HEK293 (cell line): ENCODE measurements at regions not wholly inside any gene's neighbourhood (a gene's known extent, or its start where the extent isn't known, plus 50 kb on each side); places are given as distances from the start of the nearest gene placed in this dataset.

Experiments
- GFI1B ChIP-seq: fragments of 450-650 bp; formaldehyde crosslinking; IDR thresholded peaks from 2 replicates; pipeline ENCODE4 v1.5.1; 2016; ENCODE audit warnings: missing biosample characterization, missing genetic modification characterization
- GLI2 ChIP-seq: fragments of 450-650 bp; formaldehyde crosslinking; IDR thresholded peaks from 2 replicates; pipeline ENCODE4; 2017; ENCODE audit warnings: missing biosample characterization, missing genetic modification characterization, low read depth, borderline replicate concordance
- HOXD13 ChIP-seq: sonication (generic); formaldehyde crosslinking; IDR thresholded peaks from 2 replicates; pipeline ENCODE4 v1.8.0; 2022; ENCODE audit warnings: missing genetic modification reagents, borderline replicate concordance
- KLF8 ChIP-seq: fragments of 450-650 bp; formaldehyde crosslinking; IDR thresholded peaks from 2 replicates; pipeline ENCODE4 v1.5.1; 2016; ENCODE audit warnings: missing biosample characterization, missing genetic modification characterization
- YY2 ChIP-seq: fragments of 450-650 bp; formaldehyde crosslinking; IDR thresholded peaks from 2 replicates; pipeline ENCODE4 v1.5.1; 2016; ENCODE audit warnings: missing biosample characterization, missing genetic modification characterization
- ZBTB1 ChIP-seq: fragments of 450-650 bp; formaldehyde crosslinking; IDR thresholded peaks from 2 replicates; pipeline ENCODE4 v1.5.1; 2016; ENCODE audit warnings: missing biosample characterization, missing genetic modification characterization
- ZNF132 ChIP-seq: fragments of 450-650 bp; formaldehyde crosslinking; IDR thresholded peaks from 2 replicates; pipeline ENCODE4 v1.5.1; 2017; ENCODE audit warnings: missing biosample characterization, missing genetic modification characterization, borderline replicate concordance
- ZNF169 ChIP-seq: fragments of 450-650 bp; formaldehyde crosslinking; IDR thresholded peaks from 2 replicates; pipeline ENCODE4 v1.5.1; 2016; ENCODE audit warnings: missing biosample characterization, missing genetic modification characterization
- ZNF175 ChIP-seq: fragments of 450-650 bp; formaldehyde crosslinking; IDR thresholded peaks from 2 replicates; pipeline ENCODE4 v1.5.1; 2016; ENCODE audit warnings: missing biosample characterization, missing genetic modification characterization
- ZNF223 ChIP-seq: fragments of 450-650 bp; formaldehyde crosslinking; IDR thresholded peaks from 2 replicates; pipeline ENCODE4 v1.5.1; 2016; ENCODE audit warnings: missing biosample characterization, missing genetic modification characterization
- ZNF24 ChIP-seq: fragments of 450-650 bp; formaldehyde crosslinking; IDR thresholded peaks from 2 replicates; pipeline ENCODE4 v1.5.1; 2016; ENCODE audit warnings: missing biosample characterization, missing genetic modification characterization
- ZNF248 ChIP-seq: fragments of 450-650 bp; formaldehyde crosslinking; IDR thresholded peaks from 2 replicates; pipeline ENCODE4 v1.5.1; 2017; ENCODE audit warnings: missing biosample characterization, missing genetic modification characterization
- ZNF426 ChIP-seq: fragments of 450-650 bp; formaldehyde crosslinking; IDR thresholded peaks from 2 replicates; pipeline ENCODE4 v1.5.1; 2017; ENCODE audit warnings: missing biosample characterization, missing genetic modification characterization, mild to moderate bottlenecking, inconsistent platforms, moderate library complexity
- ZNF501 ChIP-seq: fragments of 450-650 bp; formaldehyde crosslinking; IDR thresholded peaks from 2 replicates; pipeline ENCODE4 v1.5.1; 2016; ENCODE audit warnings: missing biosample characterization, missing genetic modification characterization
- ZNF521 ChIP-seq: fragments of 450-650 bp; formaldehyde crosslinking; IDR thresholded peaks from 2 replicates; pipeline ENCODE4 v1.5.1; 2017; ENCODE audit warnings: missing biosample characterization, mild to moderate bottlenecking, missing genetic modification characterization
- ZNF560 ChIP-seq: fragments of 450-650 bp; formaldehyde crosslinking; IDR thresholded peaks from 2 replicates; pipeline ENCODE4 v1.5.1; 2017; ENCODE audit warnings: missing biosample characterization, missing genetic modification characterization, borderline replicate concordance
- ZNF585B ChIP-seq: fragments of 450-650 bp; formaldehyde crosslinking; IDR thresholded peaks from 2 replicates; pipeline ENCODE4 v1.5.1; 2016; ENCODE audit warnings: missing biosample characterization, missing genetic modification characterization
- ZSCAN23 ChIP-seq: fragments of 450-650 bp; formaldehyde crosslinking; IDR thresholded peaks from 2 replicates; pipeline ENCODE4 v1.5.1; 2016; ENCODE audit warnings: missing biosample characterization, missing genetic modification characterization
- TF ChIP-seq, protein P1 (sequence below): fragments of 450-650 bp; formaldehyde crosslinking; IDR thresholded peaks from 2 replicates; pipeline ENCODE4 v1.5.1; 2016; ENCODE audit warnings: missing biosample characterization, missing genetic modification characterization
- TF ChIP-seq, protein P2 (sequence below): fragments of 450-650 bp; formaldehyde crosslinking; optimal IDR thresholded peaks from 2 replicates; pipeline ENCODE3; 2016; ENCODE audit warnings: missing biosample characterization, mild to moderate bottlenecking, missing genetic modification characterization
- TF ChIP-seq, protein P3 (sequence below): fragments of 450-650 bp; formaldehyde crosslinking; IDR thresholded peaks from 2 replicates; pipeline ENCODE4 v1.5.1; 2016; ENCODE audit warnings: missing biosample characterization, missing genetic modification characterization
- TF ChIP-seq, protein P4 (sequence below): sonication (generic); formaldehyde crosslinking; IDR thresholded peaks from 2 replicates; pipeline ENCODE4 v1.8.1; 2022; ENCODE audit warnings: mild to moderate bottlenecking, moderate library complexity, missing genetic modification reagents
- TF ChIP-seq, protein P5 (sequence below): fragments of 450-650 bp; formaldehyde crosslinking; IDR thresholded peaks from 2 replicates; pipeline ENCODE4 v1.5.1; 2016; ENCODE audit warnings: missing biosample characterization, missing genetic modification characterization
- TF ChIP-seq, protein P6 (sequence below): fragments of 450-650 bp; formaldehyde crosslinking; IDR thresholded peaks from 2 replicates; pipeline ENCODE4 v1.5.1; 2016; ENCODE audit warnings: missing biosample characterization, missing genetic modification characterization, borderline replicate concordance
- TF ChIP-seq, protein P7 (sequence below): fragments of 450-650 bp; formaldehyde crosslinking; IDR thresholded peaks from 2 replicates; pipeline ENCODE4 v1.5.1; 2017; ENCODE audit warnings: missing biosample characterization, missing genetic modification characterization

DNA sequence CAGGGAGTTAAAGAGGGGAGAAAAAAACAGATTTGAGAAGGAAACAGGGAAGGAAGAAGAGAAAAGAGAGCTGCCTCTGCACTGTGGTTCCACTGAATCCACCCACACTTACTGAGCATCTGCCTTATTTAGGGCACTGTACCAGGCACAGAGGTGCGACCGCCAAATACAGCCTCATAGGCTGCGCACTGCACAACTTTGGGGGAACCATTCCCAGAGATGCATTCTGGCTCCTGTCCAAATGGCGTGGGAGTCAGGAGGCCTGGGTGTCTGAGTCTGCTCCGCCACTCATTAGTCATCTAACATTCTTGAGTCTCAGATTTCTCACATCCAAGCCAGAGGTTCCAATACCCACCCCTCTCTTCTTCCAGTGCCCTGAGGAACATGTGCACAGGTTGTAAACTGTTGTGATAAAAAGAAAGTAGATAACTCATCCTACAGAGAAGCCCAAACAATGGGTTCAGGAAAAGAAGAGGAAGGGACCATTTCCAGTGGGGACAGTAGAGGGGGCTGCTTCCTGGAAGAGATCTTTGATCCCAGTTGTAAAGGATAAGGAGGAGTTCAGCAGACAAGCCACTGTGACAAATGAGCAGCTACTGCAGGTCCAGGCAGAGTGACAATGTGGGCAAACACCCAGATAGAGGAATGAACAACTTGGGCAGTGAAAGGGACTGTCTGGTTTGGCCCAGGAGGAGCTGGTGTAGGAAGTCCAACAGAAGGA is 254.6 kb downstream of the UACA start (continued):
- TF ChIP-seq ZNF560: no peak
- TF ChIP-seq GFI1B (tag by site-specific recombination): peak; percentile 27; the same call in 1 of the 2 replicates
- TF ChIP-seq, protein P1, sequence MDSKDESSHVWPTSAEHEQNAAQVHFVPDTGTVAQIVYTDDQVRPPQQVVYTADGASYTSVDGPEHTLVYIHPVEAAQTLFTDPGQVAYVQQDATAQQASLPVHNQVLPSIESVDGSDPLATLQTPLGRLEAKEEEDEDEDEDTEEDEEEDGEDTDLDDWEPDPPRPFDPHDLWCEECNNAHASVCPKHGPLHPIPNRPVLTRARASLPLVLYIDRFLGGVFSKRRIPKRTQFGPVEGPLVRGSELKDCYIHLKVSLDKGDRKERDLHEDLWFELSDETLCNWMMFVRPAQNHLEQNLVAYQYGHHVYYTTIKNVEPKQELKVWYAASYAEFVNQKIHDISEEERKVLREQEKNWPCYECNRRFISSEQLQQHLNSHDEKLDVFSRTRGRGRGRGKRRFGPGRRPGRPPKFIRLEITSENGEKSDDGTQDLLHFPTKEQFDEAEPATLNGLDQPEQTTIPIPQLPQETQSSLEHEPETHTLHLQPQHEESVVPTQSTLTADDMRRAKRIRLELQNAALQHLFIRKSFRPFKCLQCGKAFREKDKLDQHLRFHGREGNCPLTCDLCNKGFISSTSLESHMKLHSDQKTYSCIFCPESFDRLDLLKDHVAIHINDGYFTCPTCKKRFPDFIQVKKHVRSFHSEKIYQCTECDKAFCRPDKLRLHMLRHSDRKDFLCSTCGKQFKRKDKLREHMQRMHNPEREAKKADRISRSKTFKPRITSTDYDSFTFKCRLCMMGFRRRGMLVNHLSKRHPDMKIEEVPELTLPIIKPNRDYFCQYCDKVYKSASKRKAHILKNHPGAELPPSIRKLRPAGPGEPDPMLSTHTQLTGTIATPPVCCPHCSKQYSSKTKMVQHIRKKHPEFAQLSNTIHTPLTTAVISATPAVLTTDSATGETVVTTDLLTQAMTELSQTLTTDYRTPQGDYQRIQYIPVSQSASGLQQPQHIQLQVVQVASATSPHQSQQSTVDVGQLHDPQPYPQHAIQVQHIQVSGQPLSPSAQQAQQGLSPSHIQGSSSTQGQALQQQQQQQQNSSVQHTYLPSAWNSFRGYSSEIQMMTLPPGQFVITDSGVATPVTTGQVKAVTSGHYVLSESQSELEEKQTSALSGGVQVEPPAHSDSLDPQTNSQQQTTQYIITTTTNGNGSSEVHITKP (tag by site-specific recombination): peak; percentile 86
- TF ChIP-seq ZNF169 (tag by site-specific recombination): no peak
- TF ChIP-seq, protein P2, sequence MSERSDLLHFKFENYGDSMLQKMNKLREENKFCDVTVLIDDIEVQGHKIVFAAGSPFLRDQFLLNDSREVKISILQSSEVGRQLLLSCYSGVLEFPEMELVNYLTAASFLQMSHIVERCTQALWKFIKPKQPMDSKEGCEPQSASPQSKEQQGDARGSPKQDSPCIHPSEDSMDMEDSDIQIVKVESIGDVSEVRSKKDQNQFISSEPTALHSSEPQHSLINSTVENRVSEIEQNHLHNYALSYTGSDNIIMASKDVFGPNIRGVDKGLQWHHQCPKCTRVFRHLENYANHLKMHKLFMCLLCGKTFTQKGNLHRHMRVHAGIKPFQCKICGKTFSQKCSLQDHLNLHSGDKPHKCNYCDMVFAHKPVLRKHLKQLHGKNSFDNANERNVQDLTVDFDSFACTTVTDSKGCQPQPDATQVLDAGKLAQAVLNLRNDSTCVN: peak; percentile 2
- no peak for TF ChIP-seq ZNF223 (tag by site-specific recombination)
- TF ChIP-seq GLI2 (tag by site-specific recombination): no peak
- TF ChIP-seq ZBTB1 (tag by site-specific recombination): no peak
- TF ChIP-seq ZNF426 (tag by site-specific recombination): no peak
- TF ChIP-seq, protein P3, sequence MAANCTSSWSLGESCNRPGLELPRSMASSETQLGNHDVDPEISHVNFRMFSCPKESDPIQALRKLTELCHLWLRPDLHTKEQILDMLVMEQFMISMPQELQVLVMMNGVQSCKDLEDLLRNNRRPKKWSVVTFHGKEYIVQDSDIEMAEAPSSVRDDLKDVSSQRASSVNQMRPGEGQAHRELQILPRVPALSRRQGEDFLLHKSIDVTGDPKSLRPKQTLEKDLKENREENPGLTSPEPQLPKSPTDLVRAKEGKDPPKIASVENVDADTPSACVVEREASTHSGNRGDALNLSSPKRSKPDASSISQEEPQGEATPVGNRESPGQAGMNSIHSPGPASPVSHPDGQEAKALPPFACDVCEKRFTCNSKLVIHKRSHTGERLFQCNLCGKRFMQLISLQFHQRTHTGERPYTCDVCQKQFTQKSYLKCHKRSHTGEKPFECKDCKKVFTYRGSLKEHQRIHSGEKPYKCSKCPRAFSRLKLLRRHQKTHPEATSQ (tag by site-specific recombination): 0 out of 2 replicates have a peak, but pooled peaks have one; percentile 64
- TF ChIP-seq ZNF501: peak; percentile 82
- peak; percentile 85 for TF ChIP-seq ZNF24
- no peak for TF ChIP-seq ZNF132 (tag by site-specific recombination)
- TF ChIP-seq, protein P4, sequence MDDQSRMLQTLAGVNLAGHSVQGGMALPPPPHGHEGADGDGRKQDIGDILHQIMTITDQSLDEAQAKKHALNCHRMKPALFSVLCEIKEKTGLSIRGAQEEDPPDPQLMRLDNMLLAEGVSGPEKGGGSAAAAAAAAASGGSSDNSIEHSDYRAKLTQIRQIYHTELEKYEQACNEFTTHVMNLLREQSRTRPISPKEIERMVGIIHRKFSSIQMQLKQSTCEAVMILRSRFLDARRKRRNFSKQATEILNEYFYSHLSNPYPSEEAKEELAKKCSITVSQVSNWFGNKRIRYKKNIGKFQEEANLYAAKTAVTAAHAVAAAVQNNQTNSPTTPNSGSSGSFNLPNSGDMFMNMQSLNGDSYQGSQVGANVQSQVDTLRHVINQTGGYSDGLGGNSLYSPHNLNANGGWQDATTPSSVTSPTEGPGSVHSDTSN (CRISPR knock-in tag): peak; percentile 65; the same call in 1 of the 2 replicates
- TF ChIP-seq, protein P5, sequence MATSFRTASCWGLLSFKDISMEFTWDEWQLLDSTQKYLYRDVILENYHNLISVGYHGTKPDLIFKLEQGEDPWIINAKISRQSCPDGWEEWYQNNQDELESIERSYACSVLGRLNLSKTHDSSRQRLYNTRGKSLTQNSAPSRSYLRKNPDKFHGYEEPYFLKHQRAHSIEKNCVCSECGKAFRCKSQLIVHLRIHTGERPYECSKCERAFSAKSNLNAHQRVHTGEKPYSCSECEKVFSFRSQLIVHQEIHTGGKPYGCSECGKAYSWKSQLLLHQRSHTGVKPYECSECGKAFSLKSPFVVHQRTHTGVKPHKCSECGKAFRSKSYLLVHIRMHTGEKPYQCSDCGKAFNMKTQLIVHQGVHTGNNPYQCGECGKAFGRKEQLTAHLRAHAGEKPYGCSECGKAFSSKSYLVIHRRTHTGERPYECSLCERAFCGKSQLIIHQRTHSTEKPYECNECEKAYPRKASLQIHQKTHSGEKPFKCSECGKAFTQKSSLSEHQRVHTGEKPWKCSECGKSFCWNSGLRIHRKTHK (tag by site-specific recombination): no peak
- TF ChIP-seq ZSCAN23: peak; percentile 61; the same call in 1 of the 2 replicates
- TF ChIP-seq, protein P6, sequence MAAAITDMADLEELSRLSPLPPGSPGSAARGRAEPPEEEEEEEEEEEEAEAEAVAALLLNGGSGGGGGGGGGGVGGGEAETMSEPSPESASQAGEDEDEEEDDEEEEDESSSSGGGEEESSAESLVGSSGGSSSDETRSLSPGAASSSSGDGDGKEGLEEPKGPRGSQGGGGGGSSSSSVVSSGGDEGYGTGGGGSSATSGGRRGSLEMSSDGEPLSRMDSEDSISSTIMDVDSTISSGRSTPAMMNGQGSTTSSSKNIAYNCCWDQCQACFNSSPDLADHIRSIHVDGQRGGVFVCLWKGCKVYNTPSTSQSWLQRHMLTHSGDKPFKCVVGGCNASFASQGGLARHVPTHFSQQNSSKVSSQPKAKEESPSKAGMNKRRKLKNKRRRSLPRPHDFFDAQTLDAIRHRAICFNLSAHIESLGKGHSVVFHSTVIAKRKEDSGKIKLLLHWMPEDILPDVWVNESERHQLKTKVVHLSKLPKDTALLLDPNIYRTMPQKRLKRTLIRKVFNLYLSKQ (tag by site-specific recombination): no peak
- TF ChIP-seq YY2 (tag by site-specific recombination): no peak
- no peak for TF ChIP-seq ZNF521 (tag by site-specific recombination)
- peak; percentile 89 for TF ChIP-seq KLF8 (tag by site-specific recombination)
- no peak for TF ChIP-seq ZNF585B (tag by site-specific recombination)
- TF ChIP-seq HOXD13 (CRISPR knock-in tag): peak; percentile 79; the same call in 1 of the 2 replicates
- TF ChIP-seq ZNF175: no peak
- TF ChIP-seq, protein P7, sequence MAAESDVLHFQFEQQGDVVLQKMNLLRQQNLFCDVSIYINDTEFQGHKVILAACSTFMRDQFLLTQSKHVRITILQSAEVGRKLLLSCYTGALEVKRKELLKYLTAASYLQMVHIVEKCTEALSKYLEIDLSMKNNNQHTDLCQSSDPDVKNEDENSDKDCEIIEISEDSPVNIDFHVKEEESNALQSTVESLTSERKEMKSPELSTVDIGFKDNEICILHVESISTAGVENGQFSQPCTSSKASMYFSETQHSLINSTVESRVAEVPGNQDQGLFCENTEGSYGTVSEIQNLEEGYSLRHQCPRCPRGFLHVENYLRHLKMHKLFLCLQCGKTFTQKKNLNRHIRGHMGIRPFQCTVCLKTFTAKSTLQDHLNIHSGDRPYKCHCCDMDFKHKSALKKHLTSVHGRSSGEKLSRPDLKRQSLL (tag by site-specific recombination): no peak
- no peak for TF ChIP-seq ZNF248
